Lung microvascular endothelial cell (primary cell): ENCODE measurements at regions not wholly inside any gene's neighbourhood (a gene's known extent, or its start where the extent isn't known, plus 50 kb on each side); places are given as distances from the start of the nearest gene placed in this dataset.

ENCODE experiments used
- DNase-seq, 2 donors: peaks; one replicate each; pipeline versions ENCODE4 v3.0.0 to v3.0.0-alpha.2; 2010; ENCODE audit warnings: low read depth in 2 of 2

GRCh38 chr11:70719516-70719915 lies 321.2 kb downstream of the CTTN start:
- DNase-seq = no peak

- no peak for DNase-seq
These were observed 322.0 kb downstream of the CTTN start for GRCh38 chr11:70720281-70720680.

GRCh38 chr11:70721006-70721405 lies 322.7 kb downstream of the CTTN start:
- no peak for DNase-seq

GRCh38 chr11:70725278-70725677 lies 326.9 kb downstream of the CTTN start:
- no peak for DNase-seq

GRCh38 chr11:70725739-70726138 lies 327.4 kb downstream of the CTTN start:
- DNase-seq = no peak

- DNase-seq = no peak
These were observed 328.7 kb downstream of the CTTN start for GRCh38 chr11:70727021-70727420.

GRCh38 chr11:70727899-70728620 lies 329.7 kb downstream of the CTTN start:
- no peak for DNase-seq

- DNase-seq = no peak
These were observed 331.6 kb downstream of the CTTN start for GRCh38 chr11:70729949-70730348.

- no peak for DNase-seq
These were observed 332.1 kb downstream of the CTTN start for GRCh38 chr11:70730411-70730810.

GRCh38 chr11:70731271-70732022 lies 333.1 kb downstream of the CTTN start:
- DNase-seq = no peak

GRCh38 chr11:70732023-70732880 lies 333.9 kb downstream of the CTTN start:
- DNase-seq = no peak

GRCh38 chr11:70732881-70733196 lies 334.5 kb downstream of the CTTN start:
- no peak for DNase-seq

- DNase-seq = no peak
These were observed 335.3 kb downstream of the CTTN start for GRCh38 chr11:70733327-70734325.

GRCh38 chr11:70734379-70734778 lies 336.1 kb downstream of the CTTN start:
- no peak for DNase-seq

- no peak for DNase-seq
These were observed 336.6 kb downstream of the CTTN start for GRCh38 chr11:70734911-70735310.

GRCh38 chr11:70735976-70736375 lies 337.6 kb downstream of the CTTN start:
- DNase-seq = no peak

GRCh38 chr11:70736461-70736860 lies 338.1 kb downstream of the CTTN start:
- no peak for DNase-seq

GRCh38 chr11:70736937-70737640 lies 338.8 kb downstream of the CTTN start:
- DNase-seq = no peak

- DNase-seq = no peak
These were observed 339.7 kb downstream of the CTTN start for GRCh38 chr11:70737816-70738630.

GRCh38 chr11:70738661-70739060 lies 340.3 kb downstream of the CTTN start:
- no peak for DNase-seq
